Astrocyte (in vitro differentiated cells and primary cell): ENCODE measurements at regions not wholly inside any gene's neighbourhood (a gene's known extent, or its start where the extent isn't known, plus 50 kb on each side); places are given as distances from the start of the nearest gene placed in this dataset.

ENCODE experiments used
- DNase-seq: peaks from one replicate; pipeline ENCODE4 v3.0.0-alpha.2; 2010; ENCODE audit warnings: low read depth
- FAIRE-seq: peaks from 2 replicates; lab custom pipeline; 2011; peaks lifted over from hg19 to GRCh38; lab: Jason Lieb, UNC
- H2AFZ ChIP-seq: 2 replicates; pipeline ENCODE4 v1.6.0; 2012; ENCODE audit warnings: low read depth, low read length, inconsistent platforms
- H3K27ac ChIP-seq: 2 replicates; pipeline ENCODE4 v1.5.1; 2011; ENCODE audit warnings: low read depth, low read length, inconsistent platforms
- H3K27me3 ChIP-seq: 2 replicates; pipeline ENCODE4 v1.6.0; 2011; ENCODE audit warnings: low read length, inconsistent platforms; ENCODE audit not compliant: insufficient read depth
- H3K36me3 ChIP-seq: 2 replicates; pipeline ENCODE4 v1.5.1; 2011; ENCODE audit warnings: low read length, inconsistent platforms; ENCODE audit not compliant: insufficient read depth
- H3K4me1 ChIP-seq: 2 replicates; pipeline ENCODE4 v1.5.1; 2011; ENCODE audit warnings: low read length, inconsistent platforms; ENCODE audit not compliant: insufficient read depth
- H3K4me2 ChIP-seq: 2 replicates; pipeline ENCODE4 v1.6.0; 2012; ENCODE audit warnings: low read length, inconsistent platforms
- H3K4me3 ChIP-seq: 2 replicates; pipeline ENCODE4 v1.5.1; 2011; ENCODE audit warnings: low read depth, mild to moderate bottlenecking, low read length, inconsistent platforms; ENCODE audit not compliant: insufficient read depth
- H3K79me2 ChIP-seq: 2 replicates; pipeline ENCODE4 v1.6.0; 2012; ENCODE audit warnings: mild to moderate bottlenecking, low read length, inconsistent platforms; ENCODE audit not compliant: insufficient read depth
- H3K9ac ChIP-seq: 2 replicates; pipeline ENCODE4 v1.6.0; 2012; ENCODE audit warnings: mild to moderate bottlenecking, low read length, inconsistent platforms
- H3K9me3 ChIP-seq: 2 replicates; pipeline ENCODE4 v1.5.1; 2012; ENCODE audit warnings: low read depth, mild to moderate bottlenecking, low read length, inconsistent platforms; ENCODE audit not compliant: insufficient read depth
- H4K20me1 ChIP-seq: 2 replicates; pipeline ENCODE4 v1.6.0; 2012; ENCODE audit warnings: low read length, inconsistent platforms; ENCODE audit not compliant: insufficient read depth
- H3K27ac Mint-ChIP-seq: one replicate; pipeline ENCODE4 v1.8.0; 2021; ENCODE audit warnings: mild to moderate bottlenecking, mixed read lengths; ENCODE audit not compliant: unreplicated experiment
- H3K27me3 Mint-ChIP-seq: one replicate; pipeline ENCODE4 v1.8.0; 2021; ENCODE audit warnings: low read depth, mixed read lengths; ENCODE audit not compliant: unreplicated experiment
- H3K36me3 Mint-ChIP-seq: one replicate; pipeline ENCODE4 v1.8.0; 2021; ENCODE audit warnings: low read depth, mixed read lengths; ENCODE audit not compliant: unreplicated experiment
- H3K4me1 Mint-ChIP-seq: one replicate; pipeline ENCODE4 v1.8.0; 2021; ENCODE audit warnings: low read depth, mixed read lengths; ENCODE audit not compliant: unreplicated experiment
- H3K4me3 Mint-ChIP-seq: one replicate; pipeline ENCODE4 v1.8.0; 2021; ENCODE audit warnings: mild to moderate bottlenecking, moderate library complexity, mixed read lengths; ENCODE audit not compliant: unreplicated experiment
- H3K9me3 Mint-ChIP-seq: one replicate; pipeline ENCODE4 v1.8.0; 2021; ENCODE audit warnings: mild to moderate bottlenecking, mixed read lengths; ENCODE audit not compliant: unreplicated experiment
- EZH2 ChIP-seq: IDR thresholded peaks from 2 replicates; pipeline ENCODE4 v1.6.1; 2012; ENCODE audit warnings: mild to moderate bottlenecking, low read length, inconsistent platforms; ENCODE audit not compliant: insufficient read depth
- TF ChIP-seq, protein P1 (sequence below): IDR thresholded peaks from 2 replicates; pipeline ENCODE4 v1.5.1; 2011; ENCODE audit warnings: low read depth, mild to moderate bottlenecking, inconsistent platforms, low read length, moderate library complexity; ENCODE audit not compliant: insufficient read depth

- Histone ChIP-seq H3K27me3 (no peaks in the 10 kb centered on the region), H3K4me1 (no peaks in the 10 kb centered on the region), H3K27ac (no peak overlapping the region), H3K36me3 (no peaks in the 10 kb centered on the region), H3K4me3 (no peak overlapping the region), H3K4me2 (no peak overlapping the region), H3K79me2 (no peaks in the 10 kb centered on the region), H3K9ac (no peak overlapping the region), H4K20me1 (no peaks in the 10 kb centered on the region), H3K9me3 (no peaks in the 10 kb centered on the region), H2AFZ (no peak overlapping the region)
- H3K4me1 Mint-ChIP-seq: no peaks in the 10 kb centered on the region
- H3K27ac Mint-ChIP-seq: no peak overlapping the region
- H3K9me3 Mint-ChIP-seq: peaks cover 10% of the 10 kb centered on the region
- TF ChIP-seq, protein P1, sequence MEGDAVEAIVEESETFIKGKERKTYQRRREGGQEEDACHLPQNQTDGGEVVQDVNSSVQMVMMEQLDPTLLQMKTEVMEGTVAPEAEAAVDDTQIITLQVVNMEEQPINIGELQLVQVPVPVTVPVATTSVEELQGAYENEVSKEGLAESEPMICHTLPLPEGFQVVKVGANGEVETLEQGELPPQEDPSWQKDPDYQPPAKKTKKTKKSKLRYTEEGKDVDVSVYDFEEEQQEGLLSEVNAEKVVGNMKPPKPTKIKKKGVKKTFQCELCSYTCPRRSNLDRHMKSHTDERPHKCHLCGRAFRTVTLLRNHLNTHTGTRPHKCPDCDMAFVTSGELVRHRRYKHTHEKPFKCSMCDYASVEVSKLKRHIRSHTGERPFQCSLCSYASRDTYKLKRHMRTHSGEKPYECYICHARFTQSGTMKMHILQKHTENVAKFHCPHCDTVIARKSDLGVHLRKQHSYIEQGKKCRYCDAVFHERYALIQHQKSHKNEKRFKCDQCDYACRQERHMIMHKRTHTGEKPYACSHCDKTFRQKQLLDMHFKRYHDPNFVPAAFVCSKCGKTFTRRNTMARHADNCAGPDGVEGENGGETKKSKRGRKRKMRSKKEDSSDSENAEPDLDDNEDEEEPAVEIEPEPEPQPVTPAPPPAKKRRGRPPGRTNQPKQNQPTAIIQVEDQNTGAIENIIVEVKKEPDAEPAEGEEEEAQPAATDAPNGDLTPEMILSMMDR: no peak
- TF ChIP-seq EZH2: no peak
- no peaks in the 10 kb centered on the region for H3K36me3 Mint-ChIP-seq
- no peak for DNase-seq
- no peak overlapping the region for H3K4me3 Mint-ChIP-seq
- no peak for FAIRE-seq
- peaks cover 5% of the 10 kb centered on the region for H3K27me3 Mint-ChIP-seq
Observed at GRCh38 chr2:106012591-106013347, 181.3 kb downstream of the UXS1 start.

GRCh38 chr2:106012001-106012590, 182.0 kb downstream of the UXS1 start:
- H3K79me2 ChIP-seq: no peaks in the 10 kb centered on the region
- no peak overlapping the region for H3K27ac ChIP-seq
- Mint-ChIP-seq H3K27ac (no peak overlapping the region), H3K4me1 (no peaks in the 10 kb centered on the region), H3K36me3 (no peaks in the 10 kb centered on the region), H3K4me3 (no peak overlapping the region), H3K27me3 (peaks cover 5% of the 10 kb centered on the region), H3K9me3 (peaks cover 14% of the 10 kb centered on the region)
- H3K9me3 ChIP-seq: no peaks in the 10 kb centered on the region
- DNase-seq (no peak), FAIRE-seq (no peak)
- H3K36me3 ChIP-seq: no peaks in the 10 kb centered on the region
- H3K4me2 ChIP-seq: no peak overlapping the region
- no peak overlapping the region for H3K9ac ChIP-seq
- H3K27me3 ChIP-seq: no peaks in the 10 kb centered on the region
- TF ChIP-seq EZH2: no peak
- TF ChIP-seq, protein P1: no peak
- no peaks in the 10 kb centered on the region for H4K20me1 ChIP-seq
- H3K4me1 ChIP-seq: no peaks in the 10 kb centered on the region
- no peak overlapping the region for H3K4me3 ChIP-seq
- no peak overlapping the region for H2AFZ ChIP-seq

DNA sequence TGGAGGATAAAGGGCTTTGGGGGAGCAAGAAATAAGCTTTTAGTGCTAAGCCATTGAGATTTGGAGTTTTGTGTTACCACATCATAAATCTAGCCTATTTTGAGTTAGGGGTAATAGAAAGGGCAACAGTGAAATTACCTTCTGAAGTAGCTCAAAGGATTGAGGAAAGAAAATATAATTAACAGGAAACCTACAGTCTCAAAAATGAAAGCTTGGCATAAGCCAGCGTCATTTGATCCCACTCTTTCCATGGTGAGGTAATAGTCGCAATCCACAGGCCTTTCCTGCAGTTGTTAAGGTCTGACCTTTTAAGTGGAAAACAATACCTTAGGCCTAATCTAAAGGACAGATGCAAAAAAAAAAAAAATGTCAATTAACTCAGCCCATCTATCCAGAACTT, 182.7 kb downstream of the UXS1 start:
- Histone ChIP-seq H3K27me3 (no peaks in the 10 kb centered on the region), H3K4me2 (no peak overlapping the region), H3K27ac (no peak overlapping the region), H3K4me3 (no peak overlapping the region), H3K36me3 (no peaks in the 10 kb centered on the region), H3K79me2 (no peaks in the 10 kb centered on the region), H2AFZ (no peak overlapping the region), H3K9me3 (no peaks in the 10 kb centered on the region), H3K4me1 (no peaks in the 10 kb centered on the region), H3K9ac (no peak overlapping the region), H4K20me1 (no peaks in the 10 kb centered on the region)
- no peak overlapping the region for H3K27ac Mint-ChIP-seq
- TF ChIP-seq, protein P1: no peak
- TF ChIP-seq EZH2: no peak
- no peak overlapping the region for H3K4me3 Mint-ChIP-seq
- H3K27me3 Mint-ChIP-seq: peaks cover 5% of the 10 kb centered on the region
- H3K36me3 Mint-ChIP-seq: no peaks in the 10 kb centered on the region
- H3K9me3 Mint-ChIP-seq: peaks cover 21% of the 10 kb centered on the region
- FAIRE-seq (no peak), DNase-seq (no peak)
- H3K4me1 Mint-ChIP-seq: no peaks in the 10 kb centered on the region
